ENCODE measurements at regions not wholly inside any gene's neighbourhood (a gene's known extent, or its start where the extent isn't known, plus 50 kb on each side); places are given as distances from the start of the nearest gene placed in this dataset.

DNA sequence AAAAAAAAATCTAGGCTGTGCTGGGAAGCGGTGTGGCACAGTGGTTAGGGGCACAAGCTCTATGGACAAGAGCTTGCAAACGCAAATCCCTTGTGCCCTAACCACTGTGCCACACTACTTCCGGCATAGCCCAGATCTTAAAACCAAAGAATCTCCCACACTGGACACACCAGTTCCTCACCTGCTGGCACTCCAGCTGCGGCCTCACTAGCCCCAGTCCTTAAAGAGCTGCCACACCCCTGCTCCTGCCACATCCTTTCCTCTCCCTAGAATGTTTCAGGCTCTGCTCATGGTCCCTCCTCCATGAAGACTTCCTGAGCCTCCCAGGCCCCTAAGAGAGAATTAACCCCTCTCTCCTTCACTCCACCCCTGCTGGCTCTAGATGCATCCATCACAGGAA is 71.8 kb upstream of the SRSF6 start (continued):
- TF ChIP-seq, protein P1, sequence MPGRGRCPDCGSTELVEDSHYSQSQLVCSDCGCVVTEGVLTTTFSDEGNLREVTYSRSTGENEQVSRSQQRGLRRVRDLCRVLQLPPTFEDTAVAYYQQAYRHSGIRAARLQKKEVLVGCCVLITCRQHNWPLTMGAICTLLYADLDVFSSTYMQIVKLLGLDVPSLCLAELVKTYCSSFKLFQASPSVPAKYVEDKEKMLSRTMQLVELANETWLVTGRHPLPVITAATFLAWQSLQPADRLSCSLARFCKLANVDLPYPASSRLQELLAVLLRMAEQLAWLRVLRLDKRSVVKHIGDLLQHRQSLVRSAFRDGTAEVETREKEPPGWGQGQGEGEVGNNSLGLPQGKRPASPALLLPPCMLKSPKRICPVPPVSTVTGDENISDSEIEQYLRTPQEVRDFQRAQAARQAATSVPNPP (CRISPR knock-in tag; IDR thresholded peaks at IDR 0.05) = no peak
- TF ChIP-seq NBN (conservative IDR thresholded peaks at IDR 0.05) (no peak), JUND (CRISPR knock-in tag; IDR thresholded peaks at IDR 0.05) (no peak), RFX1 (IDR thresholded peaks at IDR 0.05) (no peak), ZNF891 (CRISPR knock-in tag; IDR thresholded peaks at IDR 0.05) (no peak), RAD21 (CRISPR knock-in tag; IDR thresholded peaks at IDR 0.05) (no peak)
- TF ChIP-seq, protein P2, sequence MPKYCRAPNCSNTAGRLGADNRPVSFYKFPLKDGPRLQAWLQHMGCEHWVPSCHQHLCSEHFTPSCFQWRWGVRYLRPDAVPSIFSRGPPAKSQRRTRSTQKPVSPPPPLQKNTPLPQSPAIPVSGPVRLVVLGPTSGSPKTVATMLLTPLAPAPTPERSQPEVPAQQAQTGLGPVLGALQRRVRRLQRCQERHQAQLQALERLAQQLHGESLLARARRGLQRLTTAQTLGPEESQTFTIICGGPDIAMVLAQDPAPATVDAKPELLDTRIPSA (CRISPR knock-in tag; IDR thresholded peaks at IDR 0.05; ENCODE audit: borderline replicate concordance) = no peak
- TF ChIP-seq, protein P3, sequence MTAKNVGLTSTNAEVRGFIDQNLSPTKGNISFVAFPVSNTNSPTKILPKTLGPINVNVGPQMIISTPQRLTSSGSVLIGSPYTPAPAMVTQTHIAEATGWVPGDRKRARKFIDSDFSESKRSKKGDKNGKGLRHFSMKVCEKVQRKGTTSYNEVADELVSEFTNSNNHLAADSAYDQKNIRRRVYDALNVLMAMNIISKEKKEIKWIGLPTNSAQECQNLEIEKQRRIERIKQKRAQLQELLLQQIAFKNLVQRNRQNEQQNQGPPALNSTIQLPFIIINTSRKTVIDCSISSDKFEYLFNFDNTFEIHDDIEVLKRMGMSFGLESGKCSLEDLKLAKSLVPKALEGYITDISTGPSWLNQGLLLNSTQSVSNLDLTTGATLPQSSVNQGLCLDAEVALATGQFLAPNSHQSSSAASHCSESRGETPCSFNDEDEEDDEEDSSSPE (CRISPR knock-in tag; IDR thresholded peaks at IDR 0.05) = no peak

DNA sequence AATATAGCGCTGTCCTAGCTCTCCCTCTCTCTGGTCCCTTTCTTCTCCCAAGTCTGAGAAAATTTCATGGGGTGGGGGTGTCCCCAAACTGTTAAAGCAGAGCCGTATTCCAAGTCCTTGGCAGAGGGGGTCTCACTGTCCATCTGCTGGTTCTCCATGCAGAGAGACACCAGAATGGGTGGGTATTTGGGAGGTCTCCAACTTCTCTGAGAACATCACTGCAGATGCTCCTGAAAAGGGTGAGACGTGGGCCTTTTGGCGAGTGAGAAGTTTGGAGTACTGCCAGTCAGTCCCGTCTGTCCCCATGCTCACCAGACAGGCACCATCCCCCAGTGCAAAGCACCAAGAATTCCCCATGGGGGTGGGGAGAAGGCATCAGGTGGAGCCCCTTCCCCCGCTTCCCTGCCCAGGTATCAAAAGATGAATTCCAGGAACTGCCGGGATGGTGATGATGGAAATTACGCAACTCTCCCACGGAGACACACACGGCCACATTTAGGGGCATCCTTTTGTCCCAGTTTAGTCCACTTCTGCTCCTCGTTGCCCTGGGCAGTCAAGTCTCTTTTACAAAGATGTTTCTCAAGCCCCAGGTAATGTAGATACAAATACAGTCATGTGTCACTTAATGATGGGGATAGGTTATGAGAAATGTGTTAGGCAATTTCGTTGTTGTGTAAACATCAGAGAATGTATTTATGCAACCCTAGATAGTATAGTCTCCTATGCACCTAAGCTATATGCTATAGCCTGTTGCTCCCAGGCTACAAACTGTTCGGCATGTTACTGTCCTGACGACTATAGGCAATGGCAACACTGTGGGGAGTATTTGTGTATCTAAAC is 73.4 kb upstream of the SRSF6 start:
- BruUV-seq (replicated peaks) = no TSS peak
- ChIA-PET CTCF (ENCODE audit: low intra/inter-chr PET ratio, low total read pairs) (no interaction called here), POLR2A (no interaction called here)
- in situ Hi-C loops (cut with HindIII; ENCODE audit: extremely low pct_ligation_motif_present, low pct_unique_long_range_greater_than_20kb) = no loop called here
- no peak for TF ChIP-seq GZF1 (CRISPR knock-in tag; IDR thresholded peaks at IDR 0.05)
- peak; percentile 81 for TF ChIP-seq CEBPB (IDR thresholded peaks at IDR 0.05; ENCODE audit: borderline replicate concordance, low read depth, low read length)
- TF ChIP-seq, protein P4, sequence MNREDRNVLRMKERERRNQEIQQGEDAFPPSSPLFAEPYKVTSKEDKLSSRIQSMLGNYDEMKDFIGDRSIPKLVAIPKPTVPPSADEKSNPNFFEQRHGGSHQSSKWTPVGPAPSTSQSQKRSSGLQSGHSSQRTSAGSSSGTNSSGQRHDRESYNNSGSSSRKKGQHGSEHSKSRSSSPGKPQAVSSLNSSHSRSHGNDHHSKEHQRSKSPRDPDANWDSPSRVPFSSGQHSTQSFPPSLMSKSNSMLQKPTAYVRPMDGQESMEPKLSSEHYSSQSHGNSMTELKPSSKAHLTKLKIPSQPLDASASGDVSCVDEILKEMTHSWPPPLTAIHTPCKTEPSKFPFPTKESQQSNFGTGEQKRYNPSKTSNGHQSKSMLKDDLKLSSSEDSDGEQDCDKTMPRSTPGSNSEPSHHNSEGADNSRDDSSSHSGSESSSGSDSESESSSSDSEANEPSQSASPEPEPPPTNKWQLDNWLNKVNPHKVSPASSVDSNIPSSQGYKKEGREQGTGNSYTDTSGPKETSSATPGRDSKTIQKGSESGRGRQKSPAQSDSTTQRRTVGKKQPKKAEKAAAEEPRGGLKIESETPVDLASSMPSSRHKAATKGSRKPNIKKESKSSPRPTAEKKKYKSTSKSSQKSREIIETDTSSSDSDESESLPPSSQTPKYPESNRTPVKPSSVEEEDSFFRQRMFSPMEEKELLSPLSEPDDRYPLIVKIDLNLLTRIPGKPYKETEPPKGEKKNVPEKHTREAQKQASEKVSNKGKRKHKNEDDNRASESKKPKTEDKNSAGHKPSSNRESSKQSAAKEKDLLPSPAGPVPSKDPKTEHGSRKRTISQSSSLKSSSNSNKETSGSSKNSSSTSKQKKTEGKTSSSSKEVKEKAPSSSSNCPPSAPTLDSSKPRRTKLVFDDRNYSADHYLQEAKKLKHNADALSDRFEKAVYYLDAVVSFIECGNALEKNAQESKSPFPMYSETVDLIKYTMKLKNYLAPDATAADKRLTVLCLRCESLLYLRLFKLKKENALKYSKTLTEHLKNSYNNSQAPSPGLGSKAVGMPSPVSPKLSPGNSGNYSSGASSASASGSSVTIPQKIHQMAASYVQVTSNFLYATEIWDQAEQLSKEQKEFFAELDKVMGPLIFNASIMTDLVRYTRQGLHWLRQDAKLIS (CRISPR knock-in tag; IDR thresholded peaks at IDR 0.05) = no peak
- FAIRE-seq = no peak
- no peaks in the 10 kb centered on the region for H4K20me1 ChIP-seq (ENCODE audit: insufficient read depth, low read length)
- no peak overlapping the region for H2AFZ ChIP-seq (ENCODE audit: low read length)
- ATAC-seq = no peak
- H3K4me2 ChIP-seq (ENCODE audit: low read depth, low read length) = no peak overlapping the region
- no peak overlapping the region for H3K27ac ChIP-seq (ENCODE audit: extremely low read length, insufficient read depth, low read length)
- no peak overlapping the region for H3K4me3 ChIP-seq (replicated peaks in 1 of 3; ENCODE audit: insufficient read depth in 1 of 3, low read depth in 2 of 3, low read length in 3 of 3)
- no peaks in the 10 kb centered on the region for H3K9me3 ChIP-seq (ENCODE audit: low read length)
- DNase-seq (ENCODE audit: low spot score) = no peak
- intact Hi-C loops (cut with micrococcal nuclease; ENCODE audit: unreplicated experiment) = no loop called here
- no peaks in the 10 kb centered on the region for H3K36me3 ChIP-seq (replicated peaks in 1 of 2; ENCODE audit: control insufficient read depth in 1 of 2, insufficient read depth in 2 of 2, low read length in 2 of 2)
- peaks cover 5 to 28% of the 10 kb centered on the region in 2 experiments; a peak in 4 of 5 replicates for H3K27me3 ChIP-seq (ENCODE audit: control insufficient read depth in 1 of 2, insufficient read depth in 2 of 2, low read length in 2 of 2)
- 7% methylated on average over 14 of the region's 14 CpGs for WGBS (ENCODE audit: low lambda C conversion rate)
- no peaks in the 10 kb centered on the region for H3K4me1 ChIP-seq (ENCODE audit: insufficient read depth, low read length)
- H3K9ac ChIP-seq (ENCODE audit: insufficient read depth, low read depth, low read length) = no peak overlapping the region
- H3K79me2 ChIP-seq (ENCODE audit: insufficient read depth, low read length) = no peaks in the 10 kb centered on the region

All from HepG2 (cell line).